GM12875 (cell line): ENCODE measurements at regions not wholly inside any gene's neighbourhood (a gene's known extent, or its start where the extent isn't known, plus 50 kb on each side); places are given as distances from the start of the nearest gene placed in this dataset.

Source experiments
- H3K4me3 ChIP-seq: one replicate; pipeline ENCODE4 v1.5.1; 2011; ENCODE audit warnings: low read depth, low read length, control low read depth
- TF ChIP-seq, protein P1 (sequence below): IDR thresholded peaks from 2 replicates; pipeline ENCODE4 v1.5.1; 2011; ENCODE audit warnings: low read depth, mild to moderate bottlenecking, control low read depth, inconsistent platforms, low read length, moderate library complexity, borderline replicate concordance; ENCODE audit not compliant: insufficient read depth

DNA sequence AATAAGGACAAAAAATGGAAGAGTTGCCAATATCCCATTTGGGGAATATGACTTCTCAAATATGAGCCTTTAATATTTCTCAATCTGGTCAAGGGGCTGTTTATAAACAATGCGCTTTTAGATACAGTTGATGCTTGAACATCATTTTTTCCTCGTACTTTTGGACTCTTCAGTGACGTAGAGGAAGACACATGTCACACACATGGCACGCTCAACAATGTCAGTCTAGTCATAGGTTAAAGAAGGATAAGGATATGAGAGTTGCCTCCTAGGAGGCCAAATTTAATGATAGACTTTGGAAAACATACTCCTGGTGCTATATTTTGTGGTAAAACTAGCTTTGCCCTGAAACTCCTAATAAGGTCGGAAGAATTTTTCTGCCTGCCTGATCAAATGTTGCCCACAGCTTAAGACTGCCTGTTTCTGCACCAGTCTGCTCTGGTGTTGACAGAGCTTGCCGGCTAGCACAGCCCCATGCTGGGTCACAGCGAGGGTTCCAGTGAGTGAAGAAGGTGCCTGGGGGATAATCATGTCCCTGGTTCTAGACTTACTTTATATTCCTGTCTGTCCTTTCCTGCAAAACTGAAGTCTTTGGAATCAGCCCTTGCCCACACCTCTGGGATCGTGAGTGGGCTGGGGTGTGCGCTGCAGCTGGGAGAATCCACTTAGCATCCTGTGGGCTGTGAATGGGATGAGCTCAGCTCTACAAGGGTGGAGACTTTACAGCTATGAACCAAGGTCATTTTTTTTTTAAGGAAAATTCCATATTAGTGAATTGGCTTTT, 230.8 kb upstream of the IRX4 start:
- no peak overlapping the region for H3K4me3 ChIP-seq
- TF ChIP-seq, protein P1, sequence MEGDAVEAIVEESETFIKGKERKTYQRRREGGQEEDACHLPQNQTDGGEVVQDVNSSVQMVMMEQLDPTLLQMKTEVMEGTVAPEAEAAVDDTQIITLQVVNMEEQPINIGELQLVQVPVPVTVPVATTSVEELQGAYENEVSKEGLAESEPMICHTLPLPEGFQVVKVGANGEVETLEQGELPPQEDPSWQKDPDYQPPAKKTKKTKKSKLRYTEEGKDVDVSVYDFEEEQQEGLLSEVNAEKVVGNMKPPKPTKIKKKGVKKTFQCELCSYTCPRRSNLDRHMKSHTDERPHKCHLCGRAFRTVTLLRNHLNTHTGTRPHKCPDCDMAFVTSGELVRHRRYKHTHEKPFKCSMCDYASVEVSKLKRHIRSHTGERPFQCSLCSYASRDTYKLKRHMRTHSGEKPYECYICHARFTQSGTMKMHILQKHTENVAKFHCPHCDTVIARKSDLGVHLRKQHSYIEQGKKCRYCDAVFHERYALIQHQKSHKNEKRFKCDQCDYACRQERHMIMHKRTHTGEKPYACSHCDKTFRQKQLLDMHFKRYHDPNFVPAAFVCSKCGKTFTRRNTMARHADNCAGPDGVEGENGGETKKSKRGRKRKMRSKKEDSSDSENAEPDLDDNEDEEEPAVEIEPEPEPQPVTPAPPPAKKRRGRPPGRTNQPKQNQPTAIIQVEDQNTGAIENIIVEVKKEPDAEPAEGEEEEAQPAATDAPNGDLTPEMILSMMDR: no peak

DNA sequence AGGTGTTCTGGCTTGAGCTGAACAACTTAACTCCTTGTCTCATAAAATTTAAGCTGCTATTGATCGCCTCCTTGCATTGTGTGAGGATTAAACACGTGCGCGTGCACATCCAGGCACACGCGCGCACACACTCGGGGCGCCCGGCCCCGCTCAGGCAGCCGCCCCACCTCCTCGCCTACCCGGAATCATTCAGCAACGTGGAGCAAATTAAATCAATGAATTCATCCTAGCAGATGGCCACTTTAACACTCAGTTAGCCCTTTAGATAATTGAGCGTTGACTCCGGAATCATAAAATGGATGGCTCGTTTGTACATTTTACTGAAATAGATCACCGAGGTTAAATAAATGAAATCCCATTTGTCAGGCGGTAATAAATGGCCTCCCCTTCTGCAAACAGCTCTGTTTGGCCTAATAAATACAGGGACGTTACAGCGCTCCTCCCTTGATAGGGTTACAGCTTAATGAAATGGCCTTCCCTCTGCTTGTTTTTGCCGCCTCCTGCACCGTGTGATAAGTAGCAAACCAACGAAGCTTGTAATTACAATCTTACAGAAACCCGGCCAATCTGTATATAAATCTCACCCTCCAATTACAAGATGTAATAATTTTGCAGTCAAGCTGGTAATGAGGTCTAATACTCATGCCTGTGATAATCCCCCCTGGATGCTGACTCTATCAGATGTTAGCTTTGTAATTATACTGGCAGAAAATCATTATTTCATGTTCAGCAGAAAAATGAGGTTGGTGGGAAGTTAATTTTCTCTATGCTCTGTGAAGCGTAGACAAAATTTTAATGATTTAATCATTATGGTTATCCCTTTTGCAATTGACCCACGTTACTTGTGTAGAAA, 229.7 kb upstream of the IRX4 start:
- TF ChIP-seq, protein P1: no peak
- H3K4me3 ChIP-seq: no peak overlapping the region

DNA sequence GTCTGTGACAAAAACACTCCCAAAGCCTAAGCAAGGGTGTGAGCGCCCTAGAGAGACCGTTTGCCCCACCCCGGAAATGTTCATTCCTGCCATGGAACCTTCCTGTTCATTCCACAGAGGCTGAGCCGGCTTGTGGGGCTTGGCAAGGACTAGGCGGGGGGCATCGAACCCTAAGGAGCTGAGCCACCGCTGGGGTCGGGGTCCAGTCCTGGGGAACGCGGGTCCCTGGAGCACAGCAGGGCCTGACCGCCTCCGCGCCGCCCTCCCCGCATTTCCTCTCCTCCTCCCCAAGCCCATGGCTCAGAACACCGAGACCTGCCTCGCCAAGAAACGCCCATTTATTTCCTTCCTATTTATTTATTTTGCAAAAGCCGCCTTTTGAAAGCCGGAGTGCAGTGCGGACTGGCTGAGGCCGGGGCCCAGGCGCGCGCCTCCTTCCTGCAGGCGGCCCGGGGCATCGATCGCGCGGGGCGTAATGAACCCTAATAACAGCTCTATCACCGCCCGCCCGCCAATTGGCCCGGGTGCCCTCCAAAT, 228.9 kb upstream of the IRX4 start:
- TF ChIP-seq, protein P1: no peak
- H3K4me3 ChIP-seq: no peak overlapping the region

- no peak overlapping the region for H3K4me3 ChIP-seq
- TF ChIP-seq, protein P1: no peak
Observed at GRCh38 chr5:2110934-2111462, 228.3 kb upstream of the IRX4 start.

- TF ChIP-seq, protein P1: no peak
Observed at GRCh38 chr5:2110137-2110933, 227.6 kb upstream of the IRX4 start.

GRCh38 chr5:2109566-2109965, 226.8 kb upstream of the IRX4 start:
- TF ChIP-seq, protein P1: no peak
- H3K4me3 ChIP-seq: no peak overlapping the region

More at GRCh38 chr5:2110137-2110933, 227.6 kb upstream of the IRX4 start:
- H3K4me3 ChIP-seq: no peak overlapping the region
